Caco-2 (cell line): ENCODE measurements at regions not wholly inside any gene's neighbourhood (a gene's known extent, or its start where the extent isn't known, plus 50 kb on each side); places are given as distances from the start of the nearest gene placed in this dataset.

Source experiments
- BruUV-seq: library from RNA; stranded (reverse); fragments of 400-500 nt; replicated peaks from 2 replicates; lab custom pipeline; 2021; lab: Mats Ljungman, UMichigan
- CTCF ChIA-PET: fragments of 300-600 bp; sonication (Branson Sonifier 250); formaldehyde crosslinking; loops from one replicate; lab custom pipeline; 2022; ENCODE audit warnings: antibody characterized with exemption; lab: Charles Lee
- POLR2A ChIA-PET: fragments of 300-600 bp; sonication (Branson Sonifier 250); formaldehyde crosslinking; loops from one replicate; lab custom pipeline; 2022; ENCODE audit warnings: antibody characterized with exemption; lab: Charles Lee
- DNase-seq, 2 experiments: peaks; one replicate each; pipeline versions ENCODE4 v3.0.0 to v3.0.0-alpha.2; 2020 to 2022
- H3K27me3 ChIP-seq: replicated peaks from 2 replicates; pipeline ENCODE4 v1.6.0; 2011; ENCODE audit warnings: low read length; ENCODE audit not compliant: control insufficient read depth, insufficient read depth
- H3K36me3 ChIP-seq: 2 replicates; pipeline ENCODE4 v1.5.1; 2011; ENCODE audit warnings: low read length; ENCODE audit not compliant: control insufficient read depth, insufficient read depth
- H3K4me1 ChIP-seq: fragments of 250-450 bp; sonication (Bioruptor Pico); 2 replicates; pipeline ENCODE4 v1.5.1; 2020; ENCODE audit warnings: mild to moderate bottlenecking
- H3K4me3 ChIP-seq: 2 replicates; pipeline ENCODE4 v1.5.1; 2011; ENCODE audit warnings: low read depth, mild to moderate bottlenecking, control low read depth, low read length
- H3K9me3 ChIP-seq: fragments of 250-450 bp; sonication (Bioruptor Pico); 2 replicates; pipeline ENCODE4 v1.5.1; 2020; ENCODE audit warnings: mild to moderate bottlenecking, moderate library complexity
- H3K27ac Mint-ChIP-seq: one replicate; pipeline ENCODE4 v1.8.0; 2022; ENCODE audit warnings: mixed read lengths; ENCODE audit not compliant: unreplicated experiment
- H3K27me3 Mint-ChIP-seq: one replicate; pipeline ENCODE4 v1.8.0; 2022; ENCODE audit warnings: mixed read lengths; ENCODE audit not compliant: insufficient read depth, unreplicated experiment
- H3K36me3 Mint-ChIP-seq: one replicate; pipeline ENCODE4 v1.8.0; 2022; ENCODE audit warnings: mild to moderate bottlenecking, mixed read lengths; ENCODE audit not compliant: insufficient read depth, unreplicated experiment
- H3K4me1 Mint-ChIP-seq: one replicate; pipeline ENCODE4 v1.8.0; 2022; ENCODE audit warnings: low read depth, mixed read lengths; ENCODE audit not compliant: unreplicated experiment
- H3K4me3 Mint-ChIP-seq: one replicate; pipeline ENCODE4 v1.8.0; 2022; ENCODE audit warnings: mild to moderate bottlenecking, moderate library complexity, mixed read lengths; ENCODE audit not compliant: unreplicated experiment
- H3K9me3 Mint-ChIP-seq: one replicate; pipeline ENCODE4 v1.8.0; 2022; ENCODE audit warnings: mixed read lengths; ENCODE audit not compliant: unreplicated experiment
- CTCF ChIP-seq, 2 experiments: fragments of 200-600 bp in 1 of 2; IDR thresholded peaks; 1 replicate in 1 of 2; 2 replicates in 1 of 2; pipeline versions ENCODE4 v1.5.1 to v1.8.0; 2011 to 2022; ENCODE audit warnings: antibody characterized with exemption in 1 of 2, control low read depth in 1 of 2, inconsistent platforms in 1 of 2, low read depth in 1 of 2, low read length in 1 of 2, mild to moderate bottlenecking in 1 of 2, moderate library complexity in 1 of 2; ENCODE audit not compliant: insufficient read depth in 1 of 2, severe bottlenecking in 1 of 2, unreplicated experiment in 1 of 2
- intact Hi-C: fragments of 100-400 bp; cut with micrococcal nuclease; formaldehyde crosslinking; loops from one replicate; pipeline ENCODE4 v1.10.0; 2022; ENCODE audit not compliant: unreplicated experiment

GRCh38 chr12:24600996-24601395 is 347.9 kb downstream of the BCAT1 start:
- Mint-ChIP-seq H3K27me3 (no peaks in the 10 kb centered on the region), H3K36me3 (no peaks in the 10 kb centered on the region), H3K4me3 (no peak overlapping the region), H3K9me3 (no peaks in the 10 kb centered on the region), H3K27ac (no peak overlapping the region), H3K4me1 (peaks cover 18% of the 10 kb centered on the region)
- BruUV-seq: no TSS peak
- no peak overlapping the region for H3K4me3 ChIP-seq
- intact Hi-C loops: no loop called here
- H3K27me3 ChIP-seq: no peaks in the 10 kb centered on the region
- no peaks in the 10 kb centered on the region; the same call in 1 of the 2 replicates for H3K4me1 ChIP-seq
- ChIA-PET POLR2A (no interaction called here), CTCF (no interaction called here)
- H3K36me3 ChIP-seq: no peaks in the 10 kb centered on the region
- no peak for DNase-seq
- TF ChIP-seq CTCF (IDR thresholded peaks at IDR 0.05; ENCODE audit: insufficient read depth in 1 of 2, low read depth in 1 of 2, low read length in 1 of 2, severe bottlenecking in 1 of 2, unreplicated experiment in 1 of 2): no peak
- no peaks in the 10 kb centered on the region for H3K9me3 ChIP-seq

DNA sequence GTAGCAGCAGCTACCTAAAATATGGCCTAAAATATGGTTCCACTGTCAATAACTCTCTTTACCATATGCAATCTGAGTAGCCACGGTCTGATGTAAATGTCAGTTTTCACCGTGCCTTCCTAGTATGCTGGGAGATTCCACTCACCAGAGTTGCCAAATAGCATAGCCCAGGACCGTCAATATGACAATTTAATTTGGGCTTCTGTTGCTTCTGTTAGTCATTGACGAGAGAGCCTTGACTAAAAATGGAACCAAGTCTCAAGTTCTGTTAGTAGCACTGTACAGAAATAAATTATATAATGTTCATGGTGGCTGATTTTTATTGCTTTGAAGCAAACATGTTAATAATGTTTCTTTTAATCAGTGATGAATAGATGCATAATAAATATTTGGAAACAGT is 348.4 kb downstream of the BCAT1 start:
- Mint-ChIP-seq H3K27me3 (no peaks in the 10 kb centered on the region), H3K9me3 (no peaks in the 10 kb centered on the region), H3K4me3 (no peak overlapping the region), H3K36me3 (no peaks in the 10 kb centered on the region), H3K27ac (no peak overlapping the region), H3K4me1 (peaks cover 18% of the 10 kb centered on the region)
- Histone ChIP-seq H3K27me3 (no peaks in the 10 kb centered on the region), H3K4me1 (no peaks in the 10 kb centered on the region; the same call in 1 of the 2 replicates), H3K4me3 (no peak overlapping the region), H3K9me3 (no peaks in the 10 kb centered on the region), H3K36me3 (no peaks in the 10 kb centered on the region)
- ChIA-PET POLR2A (no interaction called here), CTCF (no interaction called here)
- intact Hi-C loops: no loop called here
- BruUV-seq: no TSS peak
- DNase-seq: no peak
- TF ChIP-seq CTCF (IDR thresholded peaks at IDR 0.05; ENCODE audit: insufficient read depth in 1 of 2, low read depth in 1 of 2, low read length in 1 of 2, severe bottlenecking in 1 of 2, unreplicated experiment in 1 of 2): no peak

- CTCF ChIA-PET: no interaction called here
- Mint-ChIP-seq H3K4me1 (peaks cover 18% of the 10 kb centered on the region), H3K27ac (no peak overlapping the region), H3K4me3 (no peak overlapping the region), H3K27me3 (no peaks in the 10 kb centered on the region), H3K36me3 (no peaks in the 10 kb centered on the region), H3K9me3 (no peaks in the 10 kb centered on the region)
- POLR2A ChIA-PET: no interaction called here
- H3K4me3 ChIP-seq: no peak overlapping the region
- no TSS peak for BruUV-seq
- DNase-seq: no peak
- H3K27me3 ChIP-seq: no peaks in the 10 kb centered on the region
- intact Hi-C loops: loop anchor here (5.0 to 10.0 kb wide), 2 partner anchors 153 to 235 kb away; no protein-coding TSS in a partner anchor
- no peaks in the 10 kb centered on the region for H3K9me3 ChIP-seq
- no peaks in the 10 kb centered on the region for H3K36me3 ChIP-seq
- H3K4me1 ChIP-seq: no peaks in the 10 kb centered on the region; the same call in 1 of the 2 replicates
- no peak for TF ChIP-seq CTCF (IDR thresholded peaks at IDR 0.05; ENCODE audit: insufficient read depth in 1 of 2, low read depth in 1 of 2, low read length in 1 of 2, severe bottlenecking in 1 of 2, unreplicated experiment in 1 of 2)
Observed at GRCh38 chr12:24599736-24600135, 349.2 kb downstream of the BCAT1 start.
